Smooth muscle cell of the brain vasculature (primary cell): ENCODE measurements at regions not wholly inside any gene's neighbourhood (a gene's known extent, or its start where the extent isn't known, plus 50 kb on each side); places are given as distances from the start of the nearest gene placed in this dataset.
"Not testable (repeated sequence)": the region's sequence is repeated elsewhere in the genome, so short reads cannot be mapped to it uniquely, and the experiment has no call there.

Experiments used
- DNase-seq: peaks from one replicate; pipeline ENCODE4 v3.0.0-alpha.2; 2012; ENCODE audit warnings: low read depth, low spot score

GRCh38 chr1:165147799-165148198 is 208.7 kb downstream of the LMX1A start:
- DNase-seq, result no peak

GRCh38 chr1:165144757-165145397 is 211.6 kb downstream of the LMX1A start:
- peak; percentile 4 for DNase-seq

- no peak for DNase-seq
Measured at GRCh38 chr1:165143437-165144065, 213.0 kb downstream of the LMX1A start.

GRCh38 chr1:165138960-165139359 is 217.6 kb downstream of the LMX1A start:
- no peak for DNase-seq

GRCh38 chr1:165137551-165138316 is 218.8 kb downstream of the LMX1A start:
- DNase-seq, result no peak

GRCh38 chr1:165134431-165134830 is 222.1 kb downstream of the LMX1A start:
- no peak for DNase-seq

GRCh38 chr1:165129568-165130164 is 226.8 kb downstream of the LMX1A start:
- DNase-seq, result no peak

GRCh38 chr1:165124772-165125171 is 231.7 kb downstream of the LMX1A start:
- no peak for DNase-seq

- no peak for DNase-seq
Measured at GRCh38 chr1:165119086-165119485, 237.4 kb downstream of the LMX1A start.

- DNase-seq, result no peak
Measured at GRCh38 chr1:165117482-165117881, 239.0 kb downstream of the LMX1A start.

GRCh38 chr1:165116732-165117131 is 239.8 kb downstream of the LMX1A start:
- no peak for DNase-seq

GRCh38 chr1:165116171-165116570 is 240.3 kb downstream of the LMX1A start:
- no peak for DNase-seq

- no peak for DNase-seq
Measured at GRCh38 chr1:165114889-165115285, 241.6 kb downstream of the LMX1A start.

- peak; percentile 26 for DNase-seq
Measured at GRCh38 chr1:165114022-165114888, 242.3 kb downstream of the LMX1A start.

GRCh38 chr1:165112260-165112659 is 244.3 kb downstream of the LMX1A start:
- no peak for DNase-seq

GRCh38 chr1:165109013-165109412 is 247.5 kb downstream of the LMX1A start:
- DNase-seq, result no peak

GRCh38 chr1:165092542-165093162 is 263.9 kb downstream of the LMX1A start:
- not testable (repeated sequence) for DNase-seq

GRCh38 chr1:165080253-165080896 is 276.1 kb downstream of the LMX1A start:
- no peak for DNase-seq

GRCh38 chr1:165078391-165078790 is 278.1 kb downstream of the LMX1A start:
- no peak for DNase-seq

- no peak for DNase-seq
Measured at GRCh38 chr1:165075725-165076370, 280.7 kb downstream of the LMX1A start.
